CD14-positive monocyte (primary cell): ENCODE measurements at regions not wholly inside any gene's neighbourhood (a gene's known extent, or its start where the extent isn't known, plus 50 kb on each side); places are given as distances from the start of the nearest gene placed in this dataset.

ENCODE experiments used
- DNase-seq, 3 donors: peaks; one replicate each; pipeline ENCODE4 v3.0.0-alpha.2; 2011 to 2022
- H2AFZ ChIP-seq: 2 replicates; pipeline ENCODE4 v1.6.0; 2012; ENCODE audit warnings: mild to moderate bottlenecking, low read depth, low read length, inconsistent platforms; ENCODE audit not compliant: insufficient read depth, poor library complexity, severe bottlenecking
- H3K27ac ChIP-seq, 2 donors: 1 replicate in 1 of 2; 2 replicates in 1 of 2; pipeline ENCODE4 v1.5.1; 2012 to 2013; ENCODE audit warnings: low read length in 2 of 2, control low read depth in 1 of 2, inconsistent platforms in 1 of 2, low read depth in 1 of 2, mild to moderate bottlenecking in 1 of 2
- H3K27me3 ChIP-seq, 2 donors: one replicate each; pipeline versions ENCODE4 v1.6.0 to v1.6.1; 2011 to 2013; ENCODE audit warnings: low read length in 2 of 2; ENCODE audit not compliant: control insufficient read depth in 2 of 2, insufficient read depth in 2 of 2
- H3K36me3 ChIP-seq, 2 donors: replicated peaks in 1 of 2; 1 replicate in 1 of 2; 2 replicates in 1 of 2; pipeline versions ENCODE4 v1.5.1 to v1.6.1; 2012 to 2013; ENCODE audit warnings: low read length in 2 of 2, control low read depth in 1 of 2, inconsistent platforms in 1 of 2, mild to moderate bottlenecking in 1 of 2; ENCODE audit not compliant: insufficient read depth in 2 of 2, control insufficient read depth in 1 of 2
- H3K4me1 ChIP-seq, 2 donors: 1 replicate in 1 of 2; 2 replicates in 1 of 2; pipeline versions ENCODE4 v1.5.1 to v1.6.1; 2012 to 2013; ENCODE audit warnings: low read length in 2 of 2, control low read depth in 1 of 2, inconsistent platforms in 1 of 2, mild to moderate bottlenecking in 1 of 2, moderate library complexity in 1 of 2; ENCODE audit not compliant: insufficient read depth in 2 of 2, control insufficient read depth in 1 of 2
- H3K4me2 ChIP-seq: replicated peaks from 2 replicates; pipeline ENCODE3; 2012; ENCODE audit warnings: low read length, moderate library complexity, mild to moderate bottlenecking; ENCODE audit not compliant: poor library complexity, severe bottlenecking; ENCODE audit errors: extremely low read depth
- H3K4me3 ChIP-seq, 3 experiments: fragments of 200-600 bp in 1 of 3; sonication (generic) in 1 of 3; replicated peaks in 1 of 3; 1 replicate in 2 of 3; 2 replicates in 1 of 3; pipeline ENCODE4 v1.5.1; 2011 to 2013; ENCODE audit warnings: low read length in 3 of 3, mild to moderate bottlenecking in 3 of 3, control low read depth in 2 of 3, low read depth in 2 of 3, inconsistent platforms in 1 of 3, moderate library complexity in 1 of 3
- H3K79me2 ChIP-seq: 2 replicates; pipeline ENCODE4 v1.6.0; 2012; ENCODE audit warnings: mild to moderate bottlenecking, control low read depth, inconsistent platforms, low read length, moderate library complexity; ENCODE audit not compliant: insufficient read depth
- H3K9ac ChIP-seq: 2 replicates; pipeline ENCODE4 v1.6.0; 2017; ENCODE audit warnings: low read length, mild to moderate bottlenecking; ENCODE audit not compliant: insufficient read depth, poor library complexity, severe bottlenecking
- H3K9me3 ChIP-seq, 2 donors: replicated peaks in 1 of 2; 1 replicate in 1 of 2; 2 replicates in 1 of 2; pipeline versions ENCODE4 v1.5.1 to v1.6.1; 2012 to 2013; ENCODE audit warnings: low read length in 2 of 2, control low read depth in 1 of 2; ENCODE audit not compliant: control insufficient read depth in 1 of 2, insufficient read depth in 1 of 2
- H4K20me1 ChIP-seq: 2 replicates; pipeline ENCODE4 v1.6.0; 2012; ENCODE audit warnings: mild to moderate bottlenecking, low read length, control low read depth, moderate library complexity; ENCODE audit not compliant: insufficient read depth
- H3K27ac Mint-ChIP-seq, 7 donors: one replicate each; pipeline ENCODE4 v1.8.0; 2020; ENCODE audit warnings: mild to moderate bottlenecking in 7 of 7, mixed read lengths in 7 of 7, moderate library complexity in 6 of 7, inconsistent platforms in 2 of 7
- H3K27me3 Mint-ChIP-seq, 3 donors: one replicate each; pipeline ENCODE4 v1.8.0; 2021 to 2022; ENCODE audit warnings: low read depth in 3 of 3, mild to moderate bottlenecking in 3 of 3, mixed read lengths in 3 of 3, moderate library complexity in 3 of 3, inconsistent platforms in 1 of 3
- H3K36me3 Mint-ChIP-seq, 2 donors: one replicate each; pipeline ENCODE4 v1.8.0; 2020; ENCODE audit warnings: mixed read lengths in 2 of 2, inconsistent platforms in 1 of 2, mild to moderate bottlenecking in 1 of 2
- H3K4me1 Mint-ChIP-seq: one replicate; pipeline ENCODE4 v1.8.0; 2020; ENCODE audit warnings: mild to moderate bottlenecking, mixed read lengths
- H3K4me3 Mint-ChIP-seq, 2 donors: one replicate each; pipeline ENCODE4 v1.8.0; 2020; ENCODE audit warnings: mild to moderate bottlenecking in 2 of 2, mixed read lengths in 2 of 2, moderate library complexity in 1 of 2
- H3K9me3 Mint-ChIP-seq, 7 donors: one replicate each; pipeline ENCODE4 v1.8.0; 2020 to 2022; ENCODE audit warnings: mixed read lengths in 7 of 7, mild to moderate bottlenecking in 6 of 7, moderate library complexity in 6 of 7, inconsistent platforms in 2 of 7
- CTCF ChIP-seq: fragments of 200-600 bp; IDR thresholded peaks from one replicate; pipeline ENCODE4 v1.8.0; 2022; ENCODE audit warnings: antibody characterized with exemption, mild to moderate bottlenecking
- WGBS: methylation state at CpG from one replicate; pipeline ENCODE4 v1.1.5; 2013; ENCODE audit warnings: missing lambda C conversion rate; ENCODE audit not compliant: insufficient coverage; 5-methylcytosine and 5-hydroxymethylcytosine counted together
- intact Hi-C, 2 donors: fragments of 100-400 bp; cut with micrococcal nuclease; formaldehyde crosslinking; loops; one replicate each; pipeline versions ENCODE4 v1.15.0 to v1.15.1; 2023

- H3K9me3 ChIP-seq, result peaks cover 2 to 5% of the 10 kb centered on the region in 2 donors
- 95% methylated on average over 6 of the region's 8 CpGs for WGBS
Observed at GRCh38 chr16:86872833-86873232, 294.5 kb downstream of the FOXL1 start.

GRCh38 chr16:86874141-86874540 is 295.8 kb downstream of the FOXL1 start:
- no peak overlapping the region for H2AFZ ChIP-seq
- H3K4me1 ChIP-seq, result no peaks in the 10 kb centered on the region
- Mint-ChIP-seq H3K4me3 (no peak overlapping the region), H3K4me1 (no peaks in the 10 kb centered on the region), H3K27ac (no peak overlapping the region), H3K27me3 (peaks cover 20 to 32% (median 26%) of the 10 kb centered on the region in 3 donors), H3K9me3 (peaks cover 0 to 8% (median 2%) of the 10 kb centered on the region in 7 donors), H3K36me3 (no peaks in the 10 kb centered on the region)
- no peaks in the 10 kb centered on the region for H3K36me3 ChIP-seq
- H3K4me3 ChIP-seq, result no peak overlapping the region
- WGBS, result 85% methylated on average over 2 of the region's 2 CpGs
- intact Hi-C loops, result no loop called here
- peaks cover 5 to 10% of the 10 kb centered on the region in 2 donors for H3K9me3 ChIP-seq
- H3K27me3 ChIP-seq, result peaks cover 19 to 25% of the 10 kb centered on the region in 2 donors
- H3K4me2 ChIP-seq, result no peak overlapping the region
- H3K79me2 ChIP-seq, result no peaks in the 10 kb centered on the region
- no peak overlapping the region for H3K9ac ChIP-seq
- no peak for DNase-seq
- TF ChIP-seq CTCF, result peak; percentile 61
- no peaks in the 10 kb centered on the region for H4K20me1 ChIP-seq
- H3K27ac ChIP-seq, result no peak overlapping the region

More at GRCh38 chr16:86872833-86873232, 294.5 kb downstream of the FOXL1 start:
- intact Hi-C loops, result no loop called here
- Histone ChIP-seq H3K27me3 (peaks cover 8 to 12% of the 10 kb centered on the region in 2 donors), H3K79me2 (no peaks in the 10 kb centered on the region), H3K4me3 (no peak overlapping the region), H2AFZ (no peak overlapping the region), H3K4me1 (no peaks in the 10 kb centered on the region), H3K36me3 (no peaks in the 10 kb centered on the region), H3K9ac (no peak overlapping the region), H4K20me1 (no peaks in the 10 kb centered on the region), H3K4me2 (no peak overlapping the region), H3K27ac (no peak overlapping the region)
- no peaks in the 10 kb centered on the region for H3K36me3 Mint-ChIP-seq
- TF ChIP-seq CTCF, result no peak
- no peak for DNase-seq
- peaks cover 7 to 19% (median 15%) of the 10 kb centered on the region in 3 donors for H3K27me3 Mint-ChIP-seq
- H3K4me1 Mint-ChIP-seq, result no peaks in the 10 kb centered on the region
- peak overlapping the region in 1 of 2 donors; percentile 7 for H3K4me3 Mint-ChIP-seq
- no peak overlapping the region for H3K27ac Mint-ChIP-seq
- H3K9me3 Mint-ChIP-seq, result peaks cover 0 to 4% (median 2%) of the 10 kb centered on the region in 7 donors
